NB4 (cell line): ENCODE measurements at regions not wholly inside any gene's neighbourhood (a gene's known extent, or its start where the extent isn't known, plus 50 kb on each side); places are given as distances from the start of the nearest gene placed in this dataset.
"Not testable (repeated sequence)": the region's sequence is repeated elsewhere in the genome, so short reads cannot be mapped to it uniquely, and the experiment has no call there.

Source experiments
- DNase-seq: peaks from one replicate; pipeline ENCODE4 v3.0.0; 2010; ENCODE audit warnings: low read depth
- H3K4me3 ChIP-seq: one replicate; pipeline ENCODE4 v1.5.1; 2011; ENCODE audit warnings: mild to moderate bottlenecking, low read depth, low read length, moderate library complexity
- CTCF ChIP-seq: IDR thresholded peaks from one replicate; pipeline ENCODE4 v1.5.1; 2012; ENCODE audit warnings: low read depth, low read length
- MAX ChIP-seq: IDR thresholded peaks from 2 replicates; pipeline ENCODE4 v1.6.1; 2011; ENCODE audit warnings: low read depth, low read length
- MYC ChIP-seq: IDR thresholded peaks from 2 replicates; pipeline ENCODE4 v1.6.1; 2011; ENCODE audit warnings: low read depth, low read length
- POLR2A ChIP-seq: IDR thresholded peaks from 2 replicates; pipeline ENCODE4 v1.6.1; 2011; ENCODE audit warnings: mild to moderate bottlenecking; ENCODE audit not compliant: insufficient read length; ENCODE audit errors: extremely low read depth

- TF ChIP-seq POLR2A (no peak), MAX (no peak), MYC (no peak), CTCF (no peak)
- H3K4me3 ChIP-seq: no peak overlapping the region
- DNase-seq: no peak
Observed at GRCh38 chr17:77833769-77834168, 124.7 kb upstream of the TNRC6C start.

- peak; percentile 91 for DNase-seq
- no peak overlapping the region for H3K4me3 ChIP-seq
- TF ChIP-seq CTCF (no peak), MYC (peak; percentile 65), MAX (peak; percentile 48; the same call in 1 of the 2 replicates), POLR2A (no peak)
Observed at GRCh38 chr17:77834170-77835115, 124.1 kb upstream of the TNRC6C start.

GRCh38 chr17:77836557-77837041, 121.9 kb upstream of the TNRC6C start:
- no peak overlapping the region for H3K4me3 ChIP-seq
- peak; percentile 34 for DNase-seq
- TF ChIP-seq MYC (no peak), POLR2A (no peak), MAX (no peak), CTCF (no peak)

- not testable (repeated sequence) for DNase-seq, H3K4me3 ChIP-seq
Observed at GRCh38 chr17:77837072-77837471, 121.4 kb upstream of the TNRC6C start.

- TF ChIP-seq MAX (no peak), POLR2A (no peak), CTCF (no peak), MYC (no peak)
- no peak for DNase-seq
- H3K4me3 ChIP-seq: no peak overlapping the region
Observed at GRCh38 chr17:77837917-77838316, 120.6 kb upstream of the TNRC6C start.

- TF ChIP-seq CTCF (no peak), MAX (no peak), POLR2A (no peak), MYC (no peak)
- H3K4me3 ChIP-seq: no peak overlapping the region
- no peak for DNase-seq
Observed at GRCh38 chr17:77838748-77839697, 119.5 kb upstream of the TNRC6C start.
